ENCODE measurements at regions not wholly inside any gene's neighbourhood (a gene's known extent, or its start where the extent isn't known, plus 50 kb on each side); places are given as distances from the start of the nearest gene placed in this dataset.
A peak's percentile ranks its signal among the peaks of the same experiment; 100 is the strongest.

DNA sequence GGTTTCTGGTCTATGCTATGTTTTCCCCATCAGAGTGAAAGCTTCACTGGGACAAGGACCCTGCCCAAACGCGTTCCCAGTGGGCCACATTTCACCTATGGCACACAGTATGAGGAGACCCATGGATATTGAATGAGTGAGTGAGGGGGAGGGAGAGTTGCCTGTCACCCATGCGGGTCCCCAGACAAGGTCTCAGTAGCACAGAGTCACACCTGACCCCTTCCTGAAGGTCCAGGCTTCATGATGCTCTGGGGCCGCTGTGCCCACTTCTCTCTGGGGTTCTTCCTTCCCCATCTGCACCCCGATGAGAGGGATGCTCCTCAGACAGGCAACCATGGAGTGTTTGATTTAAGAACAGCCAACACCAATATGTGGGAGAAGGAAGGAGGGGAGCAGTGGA, 72.3 kb upstream of the CSF3R start:
- ChIA-PET POLR2A (no interaction called here), CTCF (interaction anchor here (1.2 kb wide), 1 partner anchor 879 kb away, joined by 3 read pairs; no protein-coding TSS in a partner anchor)
- intact Hi-C loops (cut with DNase I, micrococcal nuclease), result no loop called here
- TF ChIP-seq, protein P1, sequence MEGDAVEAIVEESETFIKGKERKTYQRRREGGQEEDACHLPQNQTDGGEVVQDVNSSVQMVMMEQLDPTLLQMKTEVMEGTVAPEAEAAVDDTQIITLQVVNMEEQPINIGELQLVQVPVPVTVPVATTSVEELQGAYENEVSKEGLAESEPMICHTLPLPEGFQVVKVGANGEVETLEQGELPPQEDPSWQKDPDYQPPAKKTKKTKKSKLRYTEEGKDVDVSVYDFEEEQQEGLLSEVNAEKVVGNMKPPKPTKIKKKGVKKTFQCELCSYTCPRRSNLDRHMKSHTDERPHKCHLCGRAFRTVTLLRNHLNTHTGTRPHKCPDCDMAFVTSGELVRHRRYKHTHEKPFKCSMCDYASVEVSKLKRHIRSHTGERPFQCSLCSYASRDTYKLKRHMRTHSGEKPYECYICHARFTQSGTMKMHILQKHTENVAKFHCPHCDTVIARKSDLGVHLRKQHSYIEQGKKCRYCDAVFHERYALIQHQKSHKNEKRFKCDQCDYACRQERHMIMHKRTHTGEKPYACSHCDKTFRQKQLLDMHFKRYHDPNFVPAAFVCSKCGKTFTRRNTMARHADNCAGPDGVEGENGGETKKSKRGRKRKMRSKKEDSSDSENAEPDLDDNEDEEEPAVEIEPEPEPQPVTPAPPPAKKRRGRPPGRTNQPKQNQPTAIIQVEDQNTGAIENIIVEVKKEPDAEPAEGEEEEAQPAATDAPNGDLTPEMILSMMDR (IDR thresholded peaks at IDR 0.05), result no peak
- no peaks in the 10 kb centered on the region for H3K36me3 ChIP-seq (ENCODE audit: insufficient read depth, low read length)
- H3K4me3 ChIP-seq (ENCODE audit: low read length), result no peak overlapping the region
- no peak overlapping the region for H3K27ac ChIP-seq (ENCODE audit: low read depth in 1 of 2, low read length in 2 of 2)
- DNase-seq (no peak), ATAC-seq (ENCODE audit: poor library complexity) (no peak)
- H3K9me3 ChIP-seq (ENCODE audit: control insufficient read depth in 1 of 2, insufficient read depth in 1 of 2, low read length in 2 of 2), result peaks cover 0 to 3% of the 10 kb centered on the region in 2 experiments
- H3K4me1 ChIP-seq (ENCODE audit: insufficient read depth, low read length), result peaks cover 5% of the 10 kb centered on the region
- Mint-ChIP-seq H3K36me3 (ENCODE audit: low read depth) (no peaks in the 10 kb centered on the region), H3K27me3 (peaks cover 48% of the 10 kb centered on the region), H3K4me3 (no peak overlapping the region), H3K27ac (no peak overlapping the region), H3K4me1 (ENCODE audit: low read depth) (no peaks in the 10 kb centered on the region), H3K9me3 (no peaks in the 10 kb centered on the region)
- H3K27me3 ChIP-seq (ENCODE audit: control insufficient read depth in 1 of 2, insufficient read depth in 2 of 2, low read length in 2 of 2), result peaks cover 23 to 25% of the 10 kb centered on the region in 2 experiments

DNA sequence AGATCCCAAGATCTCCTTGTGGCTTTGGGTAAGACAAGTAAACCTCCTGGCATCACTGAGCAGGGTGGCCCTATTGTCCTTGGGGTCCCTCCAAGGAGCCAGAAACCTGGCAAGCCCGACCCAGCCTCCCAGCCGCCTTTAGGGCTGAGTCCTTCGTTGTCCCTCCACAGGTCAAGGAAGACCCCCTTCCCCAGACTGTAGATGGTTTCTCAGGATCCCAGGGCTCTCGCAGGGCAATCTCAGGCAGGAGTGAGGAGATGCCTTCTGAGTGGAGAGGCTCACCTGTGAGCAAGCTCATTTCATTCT, 71.6 kb upstream of the CSF3R start:
- ATAC-seq (ENCODE audit: poor library complexity) (no peak), DNase-seq (no peak)
- Mint-ChIP-seq H3K4me3 (no peak overlapping the region), H3K36me3 (ENCODE audit: low read depth) (no peaks in the 10 kb centered on the region), H3K27ac (no peak overlapping the region), H3K9me3 (no peaks in the 10 kb centered on the region), H3K4me1 (ENCODE audit: low read depth) (no peaks in the 10 kb centered on the region), H3K27me3 (peaks cover 53% of the 10 kb centered on the region)
- TF ChIP-seq, protein P1 (IDR thresholded peaks at IDR 0.05), result no peak
- CTCF ChIA-PET, result interaction anchor here (1.2 kb wide), 1 partner anchor 880 kb away, joined by 3 read pairs; no protein-coding TSS in a partner anchor
- Histone ChIP-seq H3K4me3 (ENCODE audit: low read length) (no peak overlapping the region), H3K4me1 (ENCODE audit: insufficient read depth, low read length) (peaks cover 5% of the 10 kb centered on the region), H3K36me3 (ENCODE audit: insufficient read depth, low read length) (no peaks in the 10 kb centered on the region), H3K27ac (ENCODE audit: low read depth in 1 of 2, low read length in 2 of 2) (no peak overlapping the region), H3K27me3 (ENCODE audit: control insufficient read depth in 1 of 2, insufficient read depth in 2 of 2, low read length in 2 of 2) (peaks cover 23 to 25% of the 10 kb centered on the region in 2 experiments), H3K9me3 (ENCODE audit: control insufficient read depth in 1 of 2, insufficient read depth in 1 of 2, low read length in 2 of 2) (peaks cover 0 to 3% of the 10 kb centered on the region in 2 experiments)
- POLR2A ChIA-PET, result no interaction called here
- intact Hi-C loops (cut with DNase I, micrococcal nuclease), result loop anchor here in 1 of 2 experiments (5.0 kb wide), 1 partner anchor 878 kb away; no protein-coding TSS in a partner anchor

GRCh38 chr1:36553591-36554322, 71.0 kb upstream of the CSF3R start:
- intact Hi-C loops (cut with DNase I, micrococcal nuclease), result loop anchor here (1.0 to 5.0 kb wide), 2 partner anchors 879 to 881 kb away; no protein-coding TSS in a partner anchor
- Mint-ChIP-seq H3K27me3 (peaks cover 53% of the 10 kb centered on the region), H3K27ac (no peak overlapping the region), H3K36me3 (ENCODE audit: low read depth) (no peaks in the 10 kb centered on the region), H3K4me1 (ENCODE audit: low read depth) (no peaks in the 10 kb centered on the region), H3K9me3 (no peaks in the 10 kb centered on the region), H3K4me3 (no peak overlapping the region)
- Histone ChIP-seq H3K27me3 (ENCODE audit: control insufficient read depth in 1 of 2, insufficient read depth in 2 of 2, low read length in 2 of 2) (peaks cover 24 to 25% of the 10 kb centered on the region in 2 experiments), H3K36me3 (ENCODE audit: insufficient read depth, low read length) (no peaks in the 10 kb centered on the region), H3K27ac (ENCODE audit: low read depth in 1 of 2, low read length in 2 of 2) (no peak overlapping the region), H3K9me3 (ENCODE audit: control insufficient read depth in 1 of 2, insufficient read depth in 1 of 2, low read length in 2 of 2) (peaks cover 0 to 3% of the 10 kb centered on the region in 2 experiments), H3K4me1 (ENCODE audit: insufficient read depth, low read length) (peaks cover 5% of the 10 kb centered on the region), H3K4me3 (ENCODE audit: low read length) (no peak overlapping the region)
- TF ChIP-seq, protein P1 (IDR thresholded peaks at IDR 0.05), result peak; percentile 69
- ChIA-PET CTCF (interaction anchor here (1.2 kb wide), 1 partner anchor 881 kb away, joined by 3 read pairs; no protein-coding TSS in a partner anchor), POLR2A (no interaction called here)
- peak; percentile 42 to 78 (median 52) for DNase-seq
- ATAC-seq (ENCODE audit: poor library complexity), result no peak

Measured in CD4-positive, alpha-beta T cell (primary cell).